ENCODE measurements at regions not wholly inside any gene's neighbourhood (a gene's known extent, or its start where the extent isn't known, plus 50 kb on each side); places are given as distances from the start of the nearest gene placed in this dataset.
"Not testable (repeated sequence)": the region's sequence is repeated elsewhere in the genome, so short reads cannot be mapped to it uniquely, and the experiment has no call there.

DNA sequence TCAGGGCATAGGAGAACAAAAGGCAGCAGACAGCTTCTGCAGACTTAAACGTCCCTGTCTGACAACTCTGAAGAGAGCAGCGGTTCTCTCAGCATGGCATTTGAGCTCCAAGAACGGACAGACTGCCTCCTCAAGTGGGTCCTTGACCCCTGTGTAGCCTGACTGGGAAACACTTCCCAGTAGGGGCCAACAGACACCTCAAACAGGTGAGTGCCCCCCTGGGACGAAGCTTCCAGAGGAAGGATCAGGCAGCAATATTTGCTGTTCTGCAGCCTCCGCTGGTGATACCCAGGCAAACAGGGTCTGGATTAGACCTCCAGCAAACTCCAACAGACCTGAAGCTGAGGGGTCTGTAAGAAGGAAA is 66.9 kb upstream of the NEDD9 start:
- TF ChIP-seq, protein P1, sequence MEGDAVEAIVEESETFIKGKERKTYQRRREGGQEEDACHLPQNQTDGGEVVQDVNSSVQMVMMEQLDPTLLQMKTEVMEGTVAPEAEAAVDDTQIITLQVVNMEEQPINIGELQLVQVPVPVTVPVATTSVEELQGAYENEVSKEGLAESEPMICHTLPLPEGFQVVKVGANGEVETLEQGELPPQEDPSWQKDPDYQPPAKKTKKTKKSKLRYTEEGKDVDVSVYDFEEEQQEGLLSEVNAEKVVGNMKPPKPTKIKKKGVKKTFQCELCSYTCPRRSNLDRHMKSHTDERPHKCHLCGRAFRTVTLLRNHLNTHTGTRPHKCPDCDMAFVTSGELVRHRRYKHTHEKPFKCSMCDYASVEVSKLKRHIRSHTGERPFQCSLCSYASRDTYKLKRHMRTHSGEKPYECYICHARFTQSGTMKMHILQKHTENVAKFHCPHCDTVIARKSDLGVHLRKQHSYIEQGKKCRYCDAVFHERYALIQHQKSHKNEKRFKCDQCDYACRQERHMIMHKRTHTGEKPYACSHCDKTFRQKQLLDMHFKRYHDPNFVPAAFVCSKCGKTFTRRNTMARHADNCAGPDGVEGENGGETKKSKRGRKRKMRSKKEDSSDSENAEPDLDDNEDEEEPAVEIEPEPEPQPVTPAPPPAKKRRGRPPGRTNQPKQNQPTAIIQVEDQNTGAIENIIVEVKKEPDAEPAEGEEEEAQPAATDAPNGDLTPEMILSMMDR (IDR thresholded peaks at IDR 0.05), result not testable (repeated sequence)
- not testable (repeated sequence) for TF ChIP-seq CBFB (CRISPR knock-in tag; IDR thresholded peaks at IDR 0.05; ENCODE audit: low read depth); CDX4 (CRISPR knock-in tag; IDR thresholded peaks at IDR 0.05; ENCODE audit: borderline replicate concordance); ZNF121 (CRISPR knock-in tag; IDR thresholded peaks at IDR 0.05)
- TF ChIP-seq, protein P2, sequence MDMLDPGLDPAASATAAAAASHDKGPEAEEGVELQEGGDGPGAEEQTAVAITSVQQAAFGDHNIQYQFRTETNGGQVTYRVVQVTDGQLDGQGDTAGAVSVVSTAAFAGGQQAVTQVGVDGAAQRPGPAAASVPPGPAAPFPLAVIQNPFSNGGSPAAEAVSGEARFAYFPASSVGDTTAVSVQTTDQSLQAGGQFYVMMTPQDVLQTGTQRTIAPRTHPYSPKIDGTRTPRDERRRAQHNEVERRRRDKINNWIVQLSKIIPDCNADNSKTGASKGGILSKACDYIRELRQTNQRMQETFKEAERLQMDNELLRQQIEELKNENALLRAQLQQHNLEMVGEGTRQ (CRISPR knock-in tag; IDR thresholded peaks at IDR 0.05), result not testable (repeated sequence)

Measured in WTC11 (cell line).